NCI-H1417 treated with DMSO at 0.1 percent for 48 hours (cell line): ENCODE measurements at regions not wholly inside any gene's neighbourhood (a gene's known extent, or its start where the extent isn't known, plus 50 kb on each side); places are given as distances from the start of the nearest gene placed in this dataset.

Experiments
- DNase-seq: peaks from one replicate; lab custom pipeline; 2025; lab: John Stamatoyannopoulos, UW

GRCh38 chr17:59451706-59452105 lies 113.7 kb upstream of the DHX40 start:
- no peak for DNase-seq

GRCh38 chr17:59454633-59455105 lies 110.7 kb upstream of the DHX40 start:
- no peak for DNase-seq

- no peak for DNase-seq
Measured at GRCh38 chr17:59456428-59456827, 109.0 kb upstream of the DHX40 start.

GRCh38 chr17:59456923-59457615 lies 108.3 kb upstream of the DHX40 start:
- DNase-seq: no peak

- no peak for DNase-seq
Measured at GRCh38 chr17:59462385-59462784, 103.0 kb upstream of the DHX40 start.

GRCh38 chr17:59464246-59464645 lies 101.2 kb upstream of the DHX40 start:
- DNase-seq: no peak

GRCh38 chr17:59465949-59466307 lies 99.5 kb upstream of the DHX40 start:
- no peak for DNase-seq

- no peak for DNase-seq
Measured at GRCh38 chr17:59466946-59467801, 98.2 kb upstream of the DHX40 start.

- DNase-seq: no peak
Measured at GRCh38 chr17:59469786-59470485, 95.5 kb upstream of the DHX40 start.

GRCh38 chr17:59470624-59471297 lies 94.6 kb upstream of the DHX40 start:
- DNase-seq: no peak

- DNase-seq: no peak
Measured at GRCh38 chr17:59476413-59476812, 89.0 kb upstream of the DHX40 start.

- DNase-seq: no peak
Measured at GRCh38 chr17:59479141-59479540, 86.3 kb upstream of the DHX40 start.

GRCh38 chr17:59483860-59484259 lies 81.5 kb upstream of the DHX40 start:
- DNase-seq: no peak

- no peak for DNase-seq
Measured at GRCh38 chr17:59485015-59485414, 80.4 kb upstream of the DHX40 start.

- DNase-seq: no peak
Measured at GRCh38 chr17:59485946-59486345, 79.5 kb upstream of the DHX40 start.

- no peak for DNase-seq
Measured at GRCh38 chr17:59487161-59487873, 78.1 kb upstream of the DHX40 start.

- DNase-seq: no peak
Measured at GRCh38 chr17:59488805-59489204, 76.6 kb upstream of the DHX40 start.

GRCh38 chr17:59490216-59490615 lies 75.2 kb upstream of the DHX40 start:
- no peak for DNase-seq

GRCh38 chr17:59491353-59492090 lies 73.9 kb upstream of the DHX40 start:
- no peak for DNase-seq

- no peak for DNase-seq
Measured at GRCh38 chr17:59492091-59492451, 73.3 kb upstream of the DHX40 start.

- DNase-seq: no peak
Measured at GRCh38 chr17:59493867-59494266, 71.5 kb upstream of the DHX40 start.
